Stimulated activated CD4-positive, alpha-beta T cell treated with anti-CD3 and anti-CD28 coated beads, Interleukin-15, amount 100 ng/mL, for 48 hours (primary cell): ENCODE measurements at regions not wholly inside any gene's neighbourhood (a gene's known extent, or its start where the extent isn't known, plus 50 kb on each side); places are given as distances from the start of the nearest gene placed in this dataset.

Experiments
- DNase-seq, 2 donors: peaks; one replicate each; pipeline ENCODE4 v3.0.0-alpha.2; 2020; ENCODE audit warnings: low read depth in 2 of 2

- no peak for DNase-seq
These were observed 141.0 kb downstream of the GADD45G start for GRCh38 chr9:89745601-89746376.

DNA sequence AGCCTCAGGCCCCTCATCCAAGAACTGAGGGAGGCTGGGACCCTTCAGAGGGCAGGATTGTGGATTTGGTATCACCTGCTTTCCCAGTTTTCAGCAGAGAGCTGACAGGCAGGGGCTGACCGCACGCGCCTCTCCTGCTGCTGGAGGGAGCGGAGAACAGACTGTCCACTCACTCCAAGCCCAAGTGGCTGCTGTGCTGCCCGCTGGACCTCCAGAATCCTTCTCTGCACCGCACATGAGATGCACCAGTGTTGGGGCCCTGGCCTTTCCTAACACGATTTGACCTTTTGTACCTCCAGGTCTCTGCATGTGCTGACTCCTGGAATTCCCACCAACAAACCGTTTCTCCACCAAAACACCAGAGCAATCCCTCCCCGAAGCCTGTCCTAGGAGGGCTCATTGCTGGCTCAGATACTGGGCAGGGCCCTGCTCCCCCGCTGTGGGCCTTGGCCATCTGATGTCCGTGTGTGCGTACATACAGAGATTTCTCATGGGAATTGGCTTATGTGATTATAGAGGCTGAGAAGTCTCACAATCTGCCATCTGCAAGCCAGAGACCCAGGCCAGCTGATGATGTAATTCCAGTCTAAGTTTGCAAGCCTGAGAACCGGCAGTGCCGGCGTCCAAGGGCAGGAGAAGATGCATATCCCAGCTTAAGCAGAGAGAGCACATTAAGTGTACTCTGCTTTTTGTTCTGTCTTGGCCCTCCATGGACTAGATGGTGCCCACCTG lies 141.7 kb downstream of the GADD45G start:
- DNase-seq: no peak

- DNase-seq: no peak
These were observed 142.8 kb downstream of the GADD45G start for GRCh38 chr9:89747596-89747995.

GRCh38 chr9:89748021-89748670 lies 143.3 kb downstream of the GADD45G start:
- no peak for DNase-seq

GRCh38 chr9:89748831-89749499 lies 144.2 kb downstream of the GADD45G start:
- no peak for DNase-seq

DNA sequence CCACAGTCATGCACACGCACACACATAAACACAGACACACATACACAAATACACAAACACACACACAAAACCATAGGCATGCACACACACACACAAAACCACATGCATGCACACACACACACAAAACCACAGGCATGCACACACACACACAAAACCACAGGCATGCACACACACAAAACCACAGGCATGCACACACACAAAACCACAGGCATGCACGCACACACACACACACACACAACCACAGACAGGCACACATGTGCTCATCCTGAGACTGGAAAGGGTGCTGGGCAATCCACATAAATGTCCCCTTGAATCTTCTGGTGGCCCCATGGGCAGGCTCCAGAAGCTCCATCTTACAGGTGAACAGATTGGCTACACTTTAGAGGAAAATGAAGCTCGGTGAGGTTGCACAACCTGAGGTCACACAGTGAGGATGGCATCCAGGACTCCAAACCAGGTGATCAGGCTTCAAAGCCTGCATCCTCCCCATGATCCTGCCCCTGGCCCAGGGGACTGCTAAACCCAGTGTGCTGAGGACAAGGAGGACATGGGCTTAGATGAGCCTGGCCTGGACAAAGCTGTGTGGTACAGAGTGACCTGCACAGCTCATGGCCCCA lies 144.8 kb downstream of the GADD45G start:
- no peak for DNase-seq

DNA sequence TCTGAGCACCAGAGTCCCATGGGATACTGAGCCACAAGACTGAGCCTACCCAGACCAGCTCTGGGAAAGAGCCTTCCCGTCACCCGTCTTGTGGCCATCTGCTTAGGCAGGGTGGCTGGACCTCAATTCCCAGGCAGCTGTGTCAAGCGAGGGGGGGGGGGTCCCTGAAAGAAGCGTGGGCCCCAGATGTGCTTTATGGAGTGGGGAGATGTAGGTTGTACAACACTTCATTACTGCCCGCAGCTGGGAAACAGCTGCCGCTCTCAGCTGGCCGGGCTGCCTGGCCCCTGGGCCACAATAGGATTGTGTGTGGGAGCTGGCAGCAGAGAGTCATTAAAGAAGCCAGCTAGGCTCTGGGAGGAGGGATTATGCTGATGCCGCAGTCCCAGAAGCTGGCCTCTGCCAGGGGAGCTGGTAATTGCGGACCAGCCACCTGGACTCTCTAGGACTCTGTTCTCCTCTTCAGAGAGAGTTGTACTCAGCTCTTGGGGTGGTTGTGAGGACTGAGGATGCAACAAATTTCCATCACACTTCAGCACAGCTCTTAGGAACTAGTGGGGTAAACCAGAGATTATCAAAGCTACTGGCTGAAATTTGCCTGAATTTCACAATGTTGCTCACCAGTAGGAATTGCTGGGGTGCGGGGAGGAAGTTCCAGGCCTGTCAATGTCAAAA lies 145.4 kb downstream of the GADD45G start:
- no peak for DNase-seq

DNA sequence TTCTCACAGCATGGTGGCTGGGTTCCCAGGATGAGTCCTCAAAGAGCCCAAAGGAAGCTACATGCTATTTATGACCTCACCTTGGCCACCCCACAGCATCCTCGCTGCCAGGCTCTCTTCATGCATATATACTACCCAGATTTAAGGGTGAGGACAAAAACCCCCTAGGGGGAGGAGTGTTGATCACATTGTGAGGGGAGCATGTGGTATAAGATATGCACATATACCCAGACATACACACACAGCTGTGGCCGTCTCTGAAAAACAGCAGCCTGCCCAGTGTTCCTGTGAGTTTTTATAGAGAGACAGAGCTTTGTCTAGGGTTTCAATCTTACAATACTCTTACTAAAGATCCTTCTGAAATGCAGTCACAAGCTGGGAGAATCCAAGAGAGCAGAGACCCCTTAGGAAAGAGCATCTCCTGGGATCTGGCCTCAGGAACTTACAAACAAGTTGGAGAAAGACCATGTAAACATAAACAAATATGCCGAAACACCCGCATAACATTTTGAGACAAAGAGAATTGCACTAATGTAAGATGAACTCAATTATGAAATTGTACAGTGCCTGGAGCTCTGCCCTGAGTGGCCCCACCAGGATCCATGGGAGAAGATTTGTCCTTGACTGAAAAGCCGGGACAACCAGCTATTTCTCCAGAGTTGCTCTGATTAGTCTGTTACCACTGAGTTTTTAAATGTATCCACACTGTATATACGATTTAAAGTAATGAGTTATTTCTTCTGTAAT lies 146.4 kb downstream of the GADD45G start:
- DNase-seq: no peak

DNA sequence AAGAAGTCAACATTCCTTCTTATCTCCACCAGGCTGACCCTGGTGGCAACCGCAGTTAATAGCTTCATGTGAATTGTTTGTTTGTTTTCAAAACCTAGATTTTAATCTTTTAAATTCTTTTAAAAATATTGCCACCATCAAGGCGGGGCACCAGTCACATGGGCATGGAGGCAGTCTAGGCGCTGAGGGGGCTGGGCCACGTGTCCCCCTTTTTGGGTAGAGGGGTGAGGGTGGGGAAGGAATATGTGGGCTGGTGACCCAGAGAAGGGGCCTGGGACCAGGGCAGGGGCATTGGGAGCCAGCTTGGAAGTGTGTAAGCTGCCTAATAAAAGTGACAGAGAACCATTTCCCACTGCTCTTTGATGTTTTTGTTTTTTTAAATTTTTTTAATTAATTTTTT lies 147.3 kb downstream of the GADD45G start:
- no peak for DNase-seq

GRCh38 chr9:89753472-89754055 lies 148.8 kb downstream of the GADD45G start:
- DNase-seq: no peak

GRCh38 chr9:89754193-89754592 lies 149.4 kb downstream of the GADD45G start:
- no peak for DNase-seq

GRCh38 chr9:89755821-89756220 lies 151.0 kb downstream of the GADD45G start:
- no peak for DNase-seq

DNA sequence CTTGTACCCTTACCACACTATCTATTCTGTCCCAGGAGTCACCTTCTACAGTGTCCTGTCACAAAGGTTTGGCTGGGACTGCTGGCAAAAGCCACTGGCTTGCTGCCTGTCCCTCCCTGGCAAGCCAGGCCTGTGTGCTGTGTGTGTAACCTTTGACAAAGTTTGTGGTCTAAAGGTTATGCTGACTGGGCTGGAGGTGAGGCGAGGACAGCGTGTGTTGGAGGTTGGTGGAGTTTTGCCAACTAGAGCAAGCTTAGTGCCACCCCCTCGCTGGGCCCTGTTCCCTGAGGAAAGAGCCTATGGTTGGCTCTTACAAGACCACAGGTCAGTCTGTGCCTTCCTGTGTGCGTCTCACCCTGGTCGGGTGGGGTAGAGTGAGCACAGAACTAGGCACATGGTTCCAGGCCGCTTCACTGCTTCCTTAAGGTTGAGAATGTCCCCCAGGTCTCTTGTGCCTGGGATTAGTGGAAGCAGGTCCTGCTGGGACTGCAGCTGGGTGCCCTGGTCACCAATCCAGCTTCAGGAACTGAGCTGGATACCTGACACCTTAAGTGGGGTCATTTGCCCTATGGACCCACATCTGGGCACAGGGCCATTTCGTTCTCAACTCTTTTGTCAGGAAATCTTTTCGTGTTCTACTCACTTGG lies 152.2 kb downstream of the GADD45G start:
- DNase-seq: no peak

DNA sequence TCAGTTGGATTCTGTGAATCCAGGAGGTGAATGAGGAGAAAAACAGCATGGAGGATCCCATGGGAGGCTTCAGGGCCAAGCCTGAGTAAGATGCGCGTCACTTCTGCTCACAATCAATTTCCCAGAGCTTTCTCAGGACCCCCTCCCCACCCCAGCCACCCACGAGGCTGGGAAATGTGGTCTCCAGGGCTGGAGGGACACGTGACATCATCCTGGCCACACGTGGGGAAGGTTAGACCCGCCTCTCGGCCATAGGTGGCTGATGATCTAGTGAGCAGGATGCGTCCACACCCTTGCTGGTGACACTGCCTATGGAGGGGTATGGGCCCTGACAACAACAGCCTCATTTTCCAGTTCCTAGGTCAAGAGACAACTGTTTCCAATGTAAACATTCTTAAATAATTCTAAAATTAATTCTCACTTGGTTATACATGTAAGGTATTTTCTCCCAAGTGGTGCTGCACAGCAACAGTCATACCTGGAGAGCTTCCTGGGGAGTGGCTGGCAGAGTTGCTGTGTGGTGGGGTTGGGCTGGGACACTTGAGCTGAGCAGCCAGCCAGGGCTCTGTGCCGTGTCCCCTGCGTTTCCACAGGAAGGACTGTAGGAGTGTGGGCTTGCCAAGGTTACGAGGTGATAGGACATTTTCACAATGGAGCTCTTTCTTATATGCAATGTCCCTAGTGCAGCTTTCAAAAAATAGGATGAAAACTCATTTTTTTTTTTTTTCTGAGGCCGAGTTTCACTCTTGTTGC lies 153.1 kb downstream of the GADD45G start:
- DNase-seq: no peak

GRCh38 chr9:89759572-89759971 lies 154.8 kb downstream of the GADD45G start:
- no peak for DNase-seq

DNA sequence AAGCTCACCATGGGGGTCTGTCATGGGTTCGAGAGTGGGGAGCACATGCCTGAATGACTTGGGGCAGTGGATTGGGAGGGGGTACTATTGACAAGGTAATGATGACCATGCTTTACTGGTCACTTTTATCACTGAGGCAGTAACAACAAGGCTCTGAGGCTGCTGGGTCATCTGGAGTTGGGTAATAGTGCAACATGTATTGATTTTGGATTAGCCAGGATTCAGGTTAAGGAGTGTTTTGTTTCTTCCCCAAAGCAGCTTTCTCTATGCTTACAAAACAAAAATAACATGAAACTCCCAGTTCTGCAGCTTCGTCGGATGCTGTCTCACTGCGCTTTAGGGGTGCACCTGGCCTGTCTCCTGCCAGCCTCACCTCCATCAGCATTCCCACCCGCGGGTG lies 155.3 kb downstream of the GADD45G start:
- DNase-seq: no peak

GRCh38 chr9:89764217-89764616 lies 159.4 kb downstream of the GADD45G start:
- DNase-seq: no peak

DNA sequence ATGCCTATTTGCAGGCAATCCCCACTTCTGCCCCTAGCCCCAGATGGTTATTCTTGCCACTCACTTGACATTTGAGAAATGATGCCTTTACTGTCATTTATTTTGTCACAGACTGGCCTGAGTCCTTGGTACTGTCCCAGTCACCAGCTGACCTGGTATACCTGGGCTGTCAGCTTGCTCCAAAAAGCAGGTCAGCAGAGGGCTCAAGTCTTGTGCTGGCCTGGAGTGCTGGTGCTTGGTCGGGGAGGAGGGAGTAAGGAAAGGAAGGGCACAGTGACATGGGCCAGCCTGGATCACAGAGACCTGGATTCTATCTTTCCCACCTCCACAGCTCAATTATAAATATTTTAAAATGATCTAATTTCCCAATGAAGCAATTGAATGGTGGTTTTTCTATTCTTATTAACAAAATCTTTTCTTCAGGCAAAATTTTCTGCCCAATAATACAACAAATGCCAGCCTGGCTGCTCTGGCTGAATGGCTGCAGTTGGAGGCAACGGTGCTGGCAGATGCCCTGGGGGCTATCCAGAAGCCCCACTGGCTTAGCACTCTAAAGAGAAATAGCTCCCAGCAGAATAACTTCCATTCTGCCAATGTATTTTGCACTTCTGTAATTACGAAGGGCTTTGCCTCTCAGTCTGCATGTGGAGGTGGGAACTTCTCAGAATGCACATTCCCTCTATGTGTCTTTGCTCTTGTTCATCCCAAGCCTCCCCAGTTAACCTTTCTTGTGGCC lies 160.6 kb downstream of the GADD45G start:
- no peak for DNase-seq
